ENCODE measurements at regions not wholly inside any gene's neighbourhood (a gene's known extent, or its start where the extent isn't known, plus 50 kb on each side); places are given as distances from the start of the nearest gene placed in this dataset.

DNA sequence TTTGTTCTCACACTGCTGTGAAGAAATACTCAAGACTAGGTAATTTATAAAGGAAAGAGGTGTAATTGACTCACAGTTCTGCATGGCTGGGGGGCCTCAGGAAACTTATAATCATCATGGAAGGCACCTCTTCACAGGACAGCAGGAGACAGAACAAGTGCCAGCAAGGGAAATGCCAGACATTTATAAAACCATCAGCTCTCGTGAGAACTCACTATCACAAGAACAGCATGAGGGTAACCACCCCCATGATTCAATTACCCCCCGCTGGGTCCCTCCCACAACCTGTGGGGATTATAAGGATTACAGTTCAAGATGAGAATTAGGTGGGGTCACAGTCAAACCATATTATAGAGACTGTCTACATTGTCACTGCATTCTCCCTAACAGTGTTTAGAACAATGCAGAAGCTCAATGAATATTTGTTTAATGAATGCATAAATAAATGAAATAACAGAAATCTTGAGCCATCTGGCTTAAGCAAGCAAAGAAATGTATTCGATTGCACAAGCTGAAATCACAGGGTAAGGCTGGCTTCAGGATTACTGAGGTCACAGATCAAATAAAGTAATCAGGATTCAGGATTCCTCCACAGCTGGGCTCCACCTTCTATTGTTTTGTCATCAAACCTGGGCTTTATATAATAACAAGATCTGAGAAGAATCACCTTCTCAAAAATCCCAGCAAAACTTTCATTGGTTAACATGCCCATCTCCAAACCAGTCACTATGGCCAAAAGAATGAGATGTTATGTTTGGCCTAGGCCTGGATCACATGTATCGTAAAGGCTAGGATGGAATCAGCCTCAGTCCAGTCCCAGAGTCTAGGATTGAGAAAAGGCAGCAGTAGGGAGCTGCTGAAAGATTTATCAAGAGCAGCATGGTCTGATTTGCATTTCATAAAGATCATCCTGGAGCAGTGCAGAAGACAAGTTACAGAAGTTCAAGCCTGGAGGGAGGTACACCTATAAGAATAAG, 137.8 kb upstream of the UBASH3B start:
- DNase-seq (ENCODE audit: extremely low read depth, low read depth) = peak; percentile 40
- TF ChIP-seq, protein P1, sequence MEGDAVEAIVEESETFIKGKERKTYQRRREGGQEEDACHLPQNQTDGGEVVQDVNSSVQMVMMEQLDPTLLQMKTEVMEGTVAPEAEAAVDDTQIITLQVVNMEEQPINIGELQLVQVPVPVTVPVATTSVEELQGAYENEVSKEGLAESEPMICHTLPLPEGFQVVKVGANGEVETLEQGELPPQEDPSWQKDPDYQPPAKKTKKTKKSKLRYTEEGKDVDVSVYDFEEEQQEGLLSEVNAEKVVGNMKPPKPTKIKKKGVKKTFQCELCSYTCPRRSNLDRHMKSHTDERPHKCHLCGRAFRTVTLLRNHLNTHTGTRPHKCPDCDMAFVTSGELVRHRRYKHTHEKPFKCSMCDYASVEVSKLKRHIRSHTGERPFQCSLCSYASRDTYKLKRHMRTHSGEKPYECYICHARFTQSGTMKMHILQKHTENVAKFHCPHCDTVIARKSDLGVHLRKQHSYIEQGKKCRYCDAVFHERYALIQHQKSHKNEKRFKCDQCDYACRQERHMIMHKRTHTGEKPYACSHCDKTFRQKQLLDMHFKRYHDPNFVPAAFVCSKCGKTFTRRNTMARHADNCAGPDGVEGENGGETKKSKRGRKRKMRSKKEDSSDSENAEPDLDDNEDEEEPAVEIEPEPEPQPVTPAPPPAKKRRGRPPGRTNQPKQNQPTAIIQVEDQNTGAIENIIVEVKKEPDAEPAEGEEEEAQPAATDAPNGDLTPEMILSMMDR (IDR thresholded peaks at IDR 0.05; ENCODE audit: low read depth, low read length) = no peak

DNA sequence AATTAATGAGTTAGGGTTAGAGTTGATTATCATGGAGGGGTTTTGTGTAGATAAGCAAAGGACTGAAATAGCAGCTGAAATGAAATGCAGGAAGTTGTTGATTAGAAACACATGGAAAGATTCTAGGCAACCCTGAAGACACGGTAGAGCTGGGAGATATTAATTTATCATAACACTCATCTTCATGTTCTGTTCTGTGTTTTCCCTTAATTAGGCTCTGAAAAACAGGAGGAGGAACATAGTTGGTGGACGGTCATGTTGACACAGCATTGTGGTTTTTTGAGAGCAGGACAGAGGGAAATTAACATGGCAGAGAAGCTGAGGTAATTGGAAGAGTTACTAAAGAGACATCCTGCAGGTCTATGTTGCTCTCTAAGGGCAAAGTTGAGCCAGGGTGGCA, 138.8 kb upstream of the UBASH3B start:
- peak; percentile 4 for DNase-seq (ENCODE audit: extremely low read depth, low read depth)
- TF ChIP-seq, protein P1 (IDR thresholded peaks at IDR 0.05; ENCODE audit: low read depth, low read length) = no peak

DNA sequence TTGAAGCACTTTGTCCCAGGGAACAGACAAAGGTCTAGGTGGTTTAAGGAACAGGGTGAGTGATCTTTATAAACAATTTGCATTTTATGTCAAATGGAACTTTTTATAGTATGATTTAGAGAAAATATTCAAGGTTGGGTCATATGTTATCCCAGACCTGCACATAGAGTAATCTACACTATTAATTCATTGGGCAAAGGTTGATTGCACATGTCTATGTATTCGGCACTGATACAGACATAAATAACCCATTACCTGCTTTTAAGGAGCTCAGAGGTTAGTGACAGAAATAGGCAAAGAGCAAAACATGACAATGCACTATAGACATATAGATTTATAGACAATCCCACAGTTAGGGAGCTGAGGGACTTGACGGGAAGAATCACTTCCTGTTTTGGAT, 141.5 kb upstream of the UBASH3B start:
- TF ChIP-seq, protein P1 (IDR thresholded peaks at IDR 0.05; ENCODE audit: low read depth, low read length) = no peak
- no peak for DNase-seq (ENCODE audit: extremely low read depth, low read depth)

DNA sequence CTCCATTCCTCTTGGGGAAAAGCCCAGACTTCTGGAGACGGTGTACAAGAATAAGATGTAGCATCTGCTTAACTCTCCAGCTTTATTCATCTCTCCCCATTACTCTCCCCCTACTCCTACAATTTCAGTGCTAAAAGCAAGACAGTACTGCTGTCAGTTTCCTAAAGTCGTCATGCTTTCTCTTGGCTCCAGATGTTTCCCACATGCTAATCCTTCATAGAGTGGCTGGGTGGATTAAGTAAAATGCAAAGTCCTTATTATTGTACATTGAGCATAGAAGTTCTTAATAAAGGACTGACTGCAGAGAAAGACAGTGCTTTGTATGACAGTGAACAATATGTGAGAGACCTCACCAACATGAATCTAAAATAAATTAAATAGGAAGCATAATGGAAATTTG, 142.2 kb upstream of the UBASH3B start:
- no peak for DNase-seq (ENCODE audit: extremely low read depth, low read depth)

DNA sequence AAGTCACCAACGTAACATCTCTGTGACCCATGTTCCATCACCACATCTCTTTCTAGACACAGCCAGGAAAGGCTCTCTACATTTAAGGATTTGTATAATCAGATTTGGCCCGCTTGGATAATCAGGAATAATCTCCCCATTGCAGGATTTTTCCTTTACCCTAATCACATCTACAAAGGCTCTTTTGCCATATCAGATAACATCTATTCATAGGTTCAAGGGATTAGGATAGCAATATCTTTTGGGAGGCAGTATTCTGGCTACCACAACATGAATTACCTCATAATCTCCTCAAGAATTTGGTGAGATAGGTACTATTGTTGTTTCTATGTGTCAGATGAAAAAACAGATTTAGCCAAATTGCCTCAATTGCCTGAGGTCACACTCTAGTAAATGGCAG, 142.8 kb upstream of the UBASH3B start:
- TF ChIP-seq, protein P1 (IDR thresholded peaks at IDR 0.05; ENCODE audit: low read depth, low read length) = no peak
- DNase-seq (ENCODE audit: extremely low read depth, low read depth) = no peak

More for the DNA sequence above, 142.2 kb upstream of the UBASH3B start:
- TF ChIP-seq, protein P1 (IDR thresholded peaks at IDR 0.05; ENCODE audit: low read depth, low read length) = no peak

DNA sequence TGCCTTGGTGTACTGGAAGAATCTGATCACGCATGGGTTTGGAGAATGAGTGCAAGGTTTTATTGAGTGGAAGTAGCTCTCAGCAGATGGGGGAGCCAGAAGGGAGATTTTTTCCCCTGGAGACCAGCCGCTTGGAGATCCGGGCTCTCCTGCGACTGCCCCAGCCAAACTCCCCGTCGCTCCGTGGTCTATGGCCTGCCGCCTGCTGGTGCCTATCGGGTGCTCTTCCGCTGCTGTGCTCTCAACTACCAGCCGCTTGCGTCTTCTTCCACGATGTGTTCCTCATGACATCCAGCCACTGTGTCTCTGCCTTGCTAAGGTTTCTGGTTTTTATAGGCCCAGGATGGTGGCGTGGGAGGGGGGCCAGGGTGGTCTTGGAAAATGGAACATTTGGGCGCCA, 145.6 kb upstream of the UBASH3B start:
- TF ChIP-seq, protein P1 (IDR thresholded peaks at IDR 0.05; ENCODE audit: low read depth, low read length) = no peak
- no peak for DNase-seq (ENCODE audit: extremely low read depth, low read depth)

DNA sequence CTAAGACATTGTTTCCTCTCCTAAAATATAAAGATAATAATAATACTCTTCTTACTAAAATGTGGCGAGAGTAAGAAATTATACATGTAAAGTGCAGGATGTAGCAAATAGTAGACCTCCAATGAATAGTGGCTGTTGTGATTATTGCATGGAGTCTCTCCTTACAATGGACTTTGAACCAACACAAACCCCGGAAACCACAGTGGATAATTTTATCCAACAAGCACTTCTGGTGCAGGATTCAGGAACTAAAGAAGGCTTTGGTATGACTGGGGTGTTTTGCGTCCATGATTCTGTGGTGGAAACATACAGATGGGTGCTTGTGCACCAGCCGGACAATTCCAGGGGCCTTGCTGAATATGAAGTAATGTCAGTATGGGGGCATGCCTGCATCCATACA, 146.4 kb upstream of the UBASH3B start:
- no peak for DNase-seq (ENCODE audit: extremely low read depth, low read depth)
- TF ChIP-seq, protein P1 (IDR thresholded peaks at IDR 0.05; ENCODE audit: low read depth, low read length) = no peak
